ENCODE measurements at regions not wholly inside any gene's neighbourhood (a gene's known extent, or its start where the extent isn't known, plus 50 kb on each side); places are given as distances from the start of the nearest gene placed in this dataset.

- Histone ChIP-seq H3K27me3 (no peaks in the 10 kb centered on the region), H3K36me3 (no peaks in the 10 kb centered on the region), H3K9me3 (no peaks in the 10 kb centered on the region), H3K4me3 (no peak overlapping the region), H3K27ac (no peak overlapping the region), H3K4me1 (peaks cover 0 to 25% (median 13%) of the 10 kb centered on the region in 4 donors)
- DNase-seq = peak in 1 of 2 donors; percentile 49
- 68 to 78% (median 74%) methylated on average over 7 of the region's 7 CpGs for WGBS, 5 donors
- no peak for TF ChIP-seq EP300 (IDR thresholded peaks at IDR 0.05)
- TF ChIP-seq CTCF (IDR thresholded peaks at IDR 0.05) = no peak
- TF ChIP-seq POLR2A (IDR thresholded peaks at IDR 0.05) = no peak
- TF ChIP-seq POLR2AphosphoS5 (IDR thresholded peaks at IDR 0.05) = no peak
- intact Hi-C loops (cut with DNase I; ENCODE audit: low total_unique reads) = no loop called here
These were observed 372.2 kb downstream of the NFIB start for GRCh38 chr9:13941714-13942113.

- Histone ChIP-seq H3K9me3 (no peaks in the 10 kb centered on the region), H3K27me3 (no peaks in the 10 kb centered on the region), H3K4me3 (no peak overlapping the region), H3K4me1 (peaks cover 0 to 25% (median 13%) of the 10 kb centered on the region in 4 donors), H3K27ac (peak overlapping the region in 2 of 5 donors; percentile 8 to 39), H3K36me3 (no peaks in the 10 kb centered on the region)
- 50 to 69% (median 56%) methylated on average over 8 of the region's 8 CpGs for WGBS, 5 donors
- intact Hi-C loops (cut with DNase I; ENCODE audit: low total_unique reads) = no loop called here
- TF ChIP-seq POLR2A (IDR thresholded peaks at IDR 0.05) = no peak
- no peak for DNase-seq
These were observed 374.0 kb downstream of the NFIB start for GRCh38 chr9:13939701-13940490.

GRCh38 chr9:13939134-13939533 lies 374.8 kb downstream of the NFIB start:
- Histone ChIP-seq H3K9me3 (no peaks in the 10 kb centered on the region), H3K27me3 (no peaks in the 10 kb centered on the region), H3K27ac (peak overlapping the region in 3 of 5 donors; percentile 8 to 40 (median 39)), H3K4me1 (peaks cover 0 to 25% (median 13%) of the 10 kb centered on the region in 4 donors), H3K36me3 (no peaks in the 10 kb centered on the region), H3K4me3 (no peak overlapping the region)
- DNase-seq = peak in 1 of 2 donors; percentile 67
- TF ChIP-seq POLR2AphosphoS5 (IDR thresholded peaks at IDR 0.05) = peak in 2 of 3 donors; percentile 11 to 15
- TF ChIP-seq EP300 (IDR thresholded peaks at IDR 0.05) = no peak
- intact Hi-C loops (cut with DNase I; ENCODE audit: low total_unique reads) = no loop called here
- 16 to 29% (median 19%) methylated on average over 1 of the region's 1 CpG for WGBS, 5 donors

GRCh38 chr9:13934416-13934815 lies 379.5 kb downstream of the NFIB start:
- intact Hi-C loops (cut with DNase I; ENCODE audit: low total_unique reads) = no loop called here
- Histone ChIP-seq H3K9me3 (no peaks in the 10 kb centered on the region), H3K27ac (no peak overlapping the region), H3K4me3 (no peak overlapping the region), H3K36me3 (no peaks in the 10 kb centered on the region), H3K27me3 (no peaks in the 10 kb centered on the region), H3K4me1 (peaks cover 0 to 14% (median 5%) of the 10 kb centered on the region in 4 donors)
- no peak for DNase-seq
- 90 to 96% (median 94%) methylated on average over 3 of the region's 3 CpGs for WGBS, 5 donors
- TF ChIP-seq POLR2A (IDR thresholded peaks at IDR 0.05) (no peak), POLR2AphosphoS5 (IDR thresholded peaks at IDR 0.05) (no peak), CTCF (IDR thresholded peaks at IDR 0.05) (no peak)

GRCh38 chr9:13933268-13933656 lies 380.7 kb downstream of the NFIB start:
- no peaks in the 10 kb centered on the region for H3K9me3 ChIP-seq
- 92 to 100% (median 98%) methylated on average over 1 of the region's 1 CpG for WGBS, 5 donors
- H3K4me3 ChIP-seq = no peak overlapping the region
- no peak for DNase-seq
- peaks cover 0 to 2% (median 0%) of the 10 kb centered on the region in 4 donors for H3K4me1 ChIP-seq
- H3K27ac ChIP-seq = no peak overlapping the region
- no peaks in the 10 kb centered on the region for H3K36me3 ChIP-seq
- intact Hi-C loops (cut with DNase I; ENCODE audit: low total_unique reads) = no loop called here
- TF ChIP-seq POLR2AphosphoS5 (IDR thresholded peaks at IDR 0.05) = no peak
- H3K27me3 ChIP-seq = no peaks in the 10 kb centered on the region

Measured in stomach (tissue), 8 donors.